ENCODE measurements at regions not wholly inside any gene's neighbourhood (a gene's known extent, or its start where the extent isn't known, plus 50 kb on each side); places are given as distances from the start of the nearest gene placed in this dataset.
A peak's percentile ranks its signal among the peaks of the same experiment; 100 is the strongest.
"Not testable (repeated sequence)": the region's sequence is repeated elsewhere in the genome, so short reads cannot be mapped to it uniquely, and the experiment has no call there.

- TF ChIP-seq CTCF (IDR thresholded peaks at IDR 0.05 in 8 of 11, conservative IDR thresholded peaks at IDR 0.05 in 3 of 11); POLR2A (IDR thresholded peaks at IDR 0.05): not testable (repeated sequence)
- TF ChIP-seq POLR2AphosphoS5 (IDR thresholded peaks at IDR 0.05), result peak in 1 of 3 donors; percentile 8
These were observed 72.0 kb downstream of the TRIM43 start for GRCh38 chr2:95663471-95664441.

Data from spleen (tissue), 7 donors.